ENCODE measurements at regions not wholly inside any gene's neighbourhood (a gene's known extent, or its start where the extent isn't known, plus 50 kb on each side); places are given as distances from the start of the nearest gene placed in this dataset.

- DNase-seq, result no peak
Observed at GRCh38 chr4:178448372-178449035, 1006.3 kb upstream of the AGA start.

- no peak for DNase-seq
Observed at GRCh38 chr4:178450614-178451013, 1008.4 kb upstream of the AGA start.

- no peak for DNase-seq
Observed at GRCh38 chr4:178453057-178453456, 1010.8 kb upstream of the AGA start.

GRCh38 chr4:178457286-178457685, 1015.0 kb upstream of the AGA start:
- no peak for DNase-seq

- DNase-seq, result no peak
Observed at GRCh38 chr4:178462710-178463109, 1020.5 kb upstream of the AGA start.

GRCh38 chr4:178463747-178464146, 1021.5 kb upstream of the AGA start:
- DNase-seq, result no peak

- no peak for DNase-seq
Observed at GRCh38 chr4:178470996-178471784, 1029.0 kb upstream of the AGA start.

- no peak for DNase-seq
Observed at GRCh38 chr4:178471994-178472393, 1029.8 kb upstream of the AGA start.

GRCh38 chr4:178480105-178480504, 1037.9 kb upstream of the AGA start:
- DNase-seq, result no peak

GRCh38 chr4:178480881-178481280, 1038.6 kb upstream of the AGA start:
- no peak for DNase-seq

- DNase-seq, result no peak
Observed at GRCh38 chr4:178481564-178481963, 1039.3 kb upstream of the AGA start.

GRCh38 chr4:178523038-178523437, 1080.8 kb upstream of the AGA start:
- DNase-seq, result no peak

- no peak for DNase-seq
Observed at GRCh38 chr4:178535939-178536579, 1093.8 kb upstream of the AGA start.

- no peak for DNase-seq
Observed at GRCh38 chr4:178553201-178553600, 1111.0 kb upstream of the AGA start.

GRCh38 chr4:178554352-178554751, 1112.1 kb upstream of the AGA start:
- DNase-seq, result no peak

GRCh38 chr4:178556796-178557195, 1114.6 kb upstream of the AGA start:
- no peak for DNase-seq

- DNase-seq, result peak; percentile 44
Observed at GRCh38 chr4:178577933-178578332, 1135.7 kb upstream of the AGA start.

- no peak for DNase-seq
Observed at GRCh38 chr4:178595500-178596138, 1153.4 kb upstream of the AGA start.

- no peak for DNase-seq
Observed at GRCh38 chr4:178598672-178599071, 1156.4 kb upstream of the AGA start.

GRCh38 chr4:178599521-178599920, 1157.3 kb upstream of the AGA start:
- DNase-seq, result peak; percentile 8

- DNase-seq, result no peak
Observed at GRCh38 chr4:178602833-178603232, 1160.6 kb upstream of the AGA start.

- DNase-seq, result no peak
Observed at GRCh38 chr4:178611062-178611461, 1168.8 kb upstream of the AGA start.

GRCh38 chr4:178612733-178613132, 1170.5 kb upstream of the AGA start:
- no peak for DNase-seq

- DNase-seq, result peak; percentile 10
Observed at GRCh38 chr4:178632415-178632814, 1190.2 kb upstream of the AGA start.
